NCI-H2107 (cell line): ENCODE measurements at regions not wholly inside any gene's neighbourhood (a gene's known extent, or its start where the extent isn't known, plus 50 kb on each side); places are given as distances from the start of the nearest gene placed in this dataset.
A peak's percentile ranks its signal among the peaks of the same experiment; 100 is the strongest.

Source experiments
- DNase-seq: peaks from one replicate; lab custom pipeline; 2025; lab: John Stamatoyannopoulos, UW

DNA sequence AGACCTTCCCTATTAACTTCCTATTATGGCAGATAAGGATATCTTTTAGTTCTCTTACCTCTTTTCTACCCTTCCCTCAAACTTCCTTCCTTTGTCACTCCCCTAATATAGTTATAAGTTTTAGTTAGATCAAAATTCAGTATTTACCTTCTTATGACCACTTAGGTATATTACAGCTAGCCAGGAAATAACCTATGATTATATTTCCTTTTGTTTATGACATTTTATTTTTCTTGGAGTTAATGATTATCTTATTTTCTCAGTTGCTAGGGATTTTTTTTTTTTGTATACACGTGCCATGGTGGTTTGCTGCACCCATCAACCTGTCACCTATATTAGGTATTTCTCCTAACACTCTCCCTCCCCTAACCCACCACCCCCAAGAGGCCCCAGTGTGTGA, 88.2 kb upstream of the ZBED5 start:
- DNase-seq = no peak

GRCh38 chr11:10945196-10945595, 87.3 kb upstream of the ZBED5 start:
- no peak for DNase-seq

DNA sequence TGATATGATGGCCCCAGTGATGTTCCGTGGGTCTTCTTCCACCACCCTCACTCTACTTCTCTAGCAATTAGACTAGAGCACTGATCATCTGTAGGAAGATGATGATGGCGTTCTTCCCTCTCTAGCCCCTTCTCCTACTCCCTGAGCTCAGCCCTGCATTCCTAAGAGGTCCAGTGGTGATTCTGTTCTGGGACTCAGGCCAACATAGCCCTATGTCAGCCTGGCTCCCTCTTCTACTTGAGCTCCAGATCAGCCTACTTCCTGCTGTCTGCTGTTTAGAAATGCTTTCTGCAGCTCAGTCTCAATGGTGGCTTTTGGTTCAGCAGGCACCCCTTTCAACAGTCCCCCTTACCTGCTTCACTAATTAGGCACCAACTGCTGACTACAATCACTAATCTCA, 86.1 kb upstream of the ZBED5 start:
- DNase-seq = no peak

DNA sequence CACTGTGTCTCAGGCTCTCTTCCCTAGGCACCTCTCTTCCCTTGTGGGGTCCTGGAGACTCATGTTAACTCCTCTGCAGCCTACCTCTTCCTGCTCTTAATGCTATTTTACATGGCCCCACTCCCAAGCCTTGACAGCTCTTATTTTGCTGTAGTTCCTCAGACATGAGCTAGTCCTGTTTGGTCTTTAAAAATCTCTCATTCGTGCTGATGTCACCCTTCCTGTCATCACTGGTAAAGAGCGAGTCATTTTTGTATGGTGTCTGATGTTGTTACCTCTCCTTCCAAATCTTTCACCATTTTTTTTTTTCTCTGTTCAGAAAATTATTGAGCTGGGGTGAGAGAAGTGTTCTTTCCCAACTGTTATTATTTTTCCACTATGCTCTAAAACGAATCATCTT, 84.8 kb upstream of the ZBED5 start:
- no peak for DNase-seq

GRCh38 chr11:10941871-10942270, 84.0 kb upstream of the ZBED5 start:
- DNase-seq = no peak

- no peak for DNase-seq
Observed at GRCh38 chr11:10941414-10941813, 83.6 kb upstream of the ZBED5 start.

DNA sequence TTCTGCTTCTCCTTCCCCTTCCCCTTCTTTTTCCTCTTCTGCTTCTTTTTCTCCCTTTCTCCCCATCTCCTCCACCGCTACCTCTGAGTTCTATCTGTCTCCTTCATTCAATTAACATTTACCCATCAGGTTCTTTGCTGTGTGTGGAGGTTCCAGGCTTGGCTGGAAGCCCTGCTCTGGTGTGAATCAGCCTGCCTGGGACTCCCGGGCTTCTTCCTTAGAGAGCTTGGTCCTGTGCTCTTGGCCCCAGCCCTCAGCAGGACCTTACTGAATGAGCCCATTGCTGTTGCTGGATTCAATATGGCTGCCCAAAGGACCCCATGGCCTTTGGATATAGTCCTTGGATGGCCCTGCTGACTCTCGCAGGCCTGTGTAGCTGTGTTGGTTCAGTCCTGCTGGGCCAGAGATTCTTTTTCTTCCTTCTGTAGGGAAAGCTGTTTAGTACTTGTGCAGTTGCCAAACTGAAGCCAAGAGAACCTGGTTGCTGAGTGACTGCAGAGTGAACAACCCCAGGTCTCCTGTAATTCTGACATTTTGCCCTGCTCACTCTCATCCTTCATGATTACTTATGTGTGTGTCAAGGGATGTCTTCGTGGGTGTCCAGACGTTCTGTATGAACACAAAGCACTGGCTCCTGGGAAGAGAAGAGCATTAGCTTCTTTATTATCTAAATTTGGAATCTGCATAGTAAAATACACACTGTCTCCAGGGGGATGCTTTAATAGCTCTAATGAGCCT, 81.0 kb upstream of the ZBED5 start:
- no peak for DNase-seq

- DNase-seq = no peak
Observed at GRCh38 chr11:10938231-10938630, 80.4 kb upstream of the ZBED5 start.

DNA sequence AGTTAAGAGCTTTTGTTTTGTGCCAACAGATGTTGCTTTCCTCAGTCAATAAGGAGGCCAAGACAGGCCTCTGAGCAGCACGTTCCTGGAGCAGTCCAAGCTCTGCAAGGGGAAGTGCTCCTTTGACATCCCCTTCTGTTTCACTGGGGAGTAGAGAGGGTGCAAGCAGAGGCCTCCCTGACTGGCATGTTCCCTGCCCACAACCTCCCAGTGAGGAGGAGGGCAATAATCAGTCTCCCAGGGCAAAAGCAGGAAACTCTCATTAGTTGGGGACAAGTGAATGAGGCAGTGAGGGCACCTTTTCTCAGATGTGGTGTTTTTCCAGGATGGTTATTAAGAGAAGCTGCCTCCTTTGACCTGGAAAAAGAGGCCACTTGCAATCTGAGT, 79.5 kb upstream of the ZBED5 start:
- DNase-seq = no peak

- no peak for DNase-seq
Observed at GRCh38 chr11:10936626-10937384, 79.0 kb upstream of the ZBED5 start.

GRCh38 chr11:10935015-10935559, 77.2 kb upstream of the ZBED5 start:
- DNase-seq = no peak

DNA sequence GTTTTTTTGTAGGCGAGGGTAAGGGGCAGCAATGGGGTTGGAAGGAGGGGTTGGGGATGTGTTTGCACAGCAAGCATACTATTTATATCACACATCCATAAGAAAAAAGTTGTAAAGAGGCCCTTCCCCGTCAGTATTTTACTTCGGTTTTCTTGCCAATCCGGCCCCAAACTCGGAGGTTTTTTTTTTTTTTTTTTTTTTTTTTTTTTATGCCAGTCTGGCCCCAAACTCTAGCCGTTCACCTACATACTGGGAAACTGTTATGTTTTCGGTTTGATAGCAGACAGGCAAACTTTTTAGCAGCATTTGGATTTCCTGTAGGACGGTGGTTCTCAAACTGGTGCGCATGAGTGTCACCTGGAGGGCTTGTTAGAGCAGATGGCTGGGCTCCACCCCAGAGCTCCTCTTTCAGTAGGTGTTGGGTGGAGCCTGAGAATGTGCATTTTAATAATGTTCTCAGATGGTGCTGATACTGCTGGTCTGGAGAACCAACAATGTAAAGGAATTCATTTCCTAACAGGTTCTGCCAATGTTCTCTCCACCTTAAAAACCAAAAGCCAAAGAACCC, 76.5 kb upstream of the ZBED5 start:
- no peak for DNase-seq

GRCh38 chr11:10933455-10934292, 75.8 kb upstream of the ZBED5 start:
- DNase-seq = peak; percentile 74

DNA sequence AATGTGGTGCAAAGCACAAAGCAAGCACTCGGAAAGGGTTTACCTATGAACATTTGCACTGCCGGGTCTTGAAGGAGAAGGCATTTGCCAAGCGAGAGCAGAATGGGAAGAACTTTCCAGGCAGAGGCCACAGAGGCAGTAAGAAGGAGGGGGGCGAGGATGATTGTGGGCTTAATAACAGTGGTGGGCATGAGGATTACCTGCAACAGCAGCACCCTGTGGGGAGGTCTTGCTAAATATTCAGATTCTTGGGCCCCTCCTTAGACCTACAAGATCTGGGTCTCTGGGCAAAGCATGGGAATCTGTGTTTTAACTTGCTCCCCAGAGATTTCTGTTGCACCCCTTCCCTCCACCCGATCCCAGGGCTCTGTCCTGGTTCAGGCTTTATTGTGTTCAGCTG, 75.1 kb upstream of the ZBED5 start:
- no peak for DNase-seq

- no peak for DNase-seq
Observed at GRCh38 chr11:10931761-10932670, 74.2 kb upstream of the ZBED5 start.

GRCh38 chr11:10930972-10931760, 73.3 kb upstream of the ZBED5 start:
- peak; percentile 43 for DNase-seq

- no peak for DNase-seq
Observed at GRCh38 chr11:10930224-10930971, 72.5 kb upstream of the ZBED5 start.

- DNase-seq = no peak
Observed at GRCh38 chr11:10927538-10927937, 69.7 kb upstream of the ZBED5 start.

DNA sequence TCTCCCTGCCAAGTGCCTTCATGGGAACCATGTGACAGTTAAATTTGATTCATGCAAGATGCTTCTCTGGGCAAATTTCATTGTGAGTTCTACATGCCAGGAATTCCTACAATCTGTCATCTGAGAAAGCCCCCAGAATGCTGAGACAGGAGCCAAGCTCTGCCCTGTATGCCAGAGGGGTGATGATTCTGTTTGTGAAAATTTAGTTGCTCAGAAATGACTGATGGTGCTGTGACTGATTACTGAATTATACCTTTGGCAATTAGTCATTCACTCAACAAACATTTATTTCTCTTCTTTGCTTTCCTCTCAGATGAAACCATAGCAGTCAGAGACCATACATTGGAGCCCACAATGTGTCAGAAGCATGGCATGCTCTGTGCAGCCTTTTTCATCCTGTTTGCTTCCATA, 69.0 kb upstream of the ZBED5 start:
- no peak for DNase-seq
